ENCODE measurements at regions not wholly inside any gene's neighbourhood (a gene's known extent, or its start where the extent isn't known, plus 50 kb on each side); places are given as distances from the start of the nearest gene placed in this dataset.
"Not testable (repeated sequence)": the region's sequence is repeated elsewhere in the genome, so short reads cannot be mapped to it uniquely, and the experiment has no call there.

DNA sequence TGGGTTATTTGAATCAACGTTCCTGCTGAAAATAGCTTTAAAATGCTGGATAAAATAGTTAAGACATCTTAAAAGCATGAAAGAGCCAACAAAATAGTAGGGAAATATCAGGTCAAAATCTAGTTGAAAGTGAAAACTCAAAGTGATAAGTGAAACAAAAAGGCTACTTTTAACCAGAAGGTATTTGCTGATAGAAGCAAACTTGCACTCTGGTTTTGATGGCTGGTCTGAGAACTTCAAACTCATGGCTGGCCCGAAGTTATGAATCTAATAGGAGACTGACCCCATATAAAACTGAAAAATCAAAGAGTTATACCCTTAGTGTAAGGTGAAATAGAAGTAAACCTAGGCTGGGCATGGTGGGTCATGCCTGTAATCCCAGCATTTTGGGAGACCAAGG, 66.3 kb upstream of the HOXC13 start:
- no peak for DNase-seq (ENCODE audit: low spot score)

- DNase-seq (ENCODE audit: low spot score), result not testable (repeated sequence)
These were observed 60.7 kb upstream of the HOXC13 start for GRCh38 chr12:53877961-53878360.

GRCh38 chr12:53887006-53887405, 51.6 kb upstream of the HOXC13 start:
- no peak for DNase-seq (ENCODE audit: low spot score)

GRCh38 chr12:53887881-53888280, 50.8 kb upstream of the HOXC13 start:
- no peak for DNase-seq (ENCODE audit: low spot score)

All from GM03348 (cell line).